HG03571 (cell line): ENCODE measurements at regions not wholly inside any gene's neighbourhood (a gene's known extent, or its start where the extent isn't known, plus 50 kb on each side); places are given as distances from the start of the nearest gene placed in this dataset.

Experiments
- ATAC-seq: cut with Tn5 transposase; IDR thresholded peaks from one replicate; pipeline ENCODE4 v1.9.1; 2021; ENCODE audit not compliant: unreplicated experiment

DNA sequence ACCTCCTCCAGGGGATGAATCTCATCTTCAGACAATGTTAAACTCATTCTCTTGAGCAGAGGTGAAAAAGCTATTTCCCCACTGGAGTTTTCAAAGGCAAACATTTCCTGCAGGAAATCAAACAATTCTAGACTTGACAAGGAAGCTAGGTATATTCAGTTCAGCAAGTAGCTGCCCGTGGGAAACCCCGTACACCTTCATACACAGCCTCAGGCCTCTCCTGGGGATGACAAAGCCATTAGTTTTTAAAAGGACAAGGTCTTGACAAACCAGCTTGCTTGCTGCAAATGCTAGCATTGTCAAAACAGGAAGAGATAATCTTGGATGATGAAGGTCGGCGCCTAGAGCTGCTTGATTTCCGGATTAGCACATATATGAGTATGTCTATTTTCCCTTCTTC lies 1630.8 kb upstream of the TENM4 start:
- ATAC-seq: no peak

DNA sequence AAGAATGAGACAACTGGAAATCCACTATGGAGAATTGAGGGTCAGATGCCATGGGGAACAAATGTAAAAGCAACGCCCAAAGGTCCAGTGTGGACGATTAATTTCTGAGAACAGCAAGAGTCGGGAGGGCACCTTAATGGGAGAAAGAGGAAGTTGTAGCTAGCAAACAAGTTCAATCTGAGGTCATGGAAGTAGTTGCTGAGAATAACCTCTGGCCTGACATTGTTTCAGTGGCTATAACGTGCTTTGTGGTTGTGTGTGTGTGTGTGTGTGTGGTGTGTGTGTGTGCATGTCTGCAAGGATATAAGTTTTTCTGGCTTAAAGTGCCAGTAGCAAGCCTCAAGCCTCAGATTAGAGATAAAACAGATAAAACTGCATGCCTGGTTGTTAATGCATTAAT lies 1630.1 kb upstream of the TENM4 start:
- ATAC-seq: no peak

DNA sequence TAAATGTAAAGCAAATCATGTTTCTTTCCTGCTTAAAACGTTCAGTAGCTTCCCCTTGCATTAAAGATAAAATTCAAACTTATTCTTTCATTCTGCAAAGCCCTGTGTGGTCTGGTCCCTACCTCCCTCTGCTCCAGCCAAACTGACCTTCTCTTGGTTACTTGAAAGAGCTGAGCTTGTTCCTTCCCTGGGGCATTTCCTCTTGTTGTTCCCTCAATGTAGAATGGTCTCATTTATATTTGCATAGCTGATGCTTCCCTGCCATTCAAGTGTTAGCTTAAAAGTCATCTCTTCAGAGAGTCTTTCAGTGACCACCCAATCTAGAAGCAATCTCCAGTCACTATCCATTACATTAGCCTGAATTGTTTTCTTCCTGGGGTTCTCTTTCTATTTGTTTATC lies 1618.5 kb upstream of the TENM4 start:
- no peak for ATAC-seq

DNA sequence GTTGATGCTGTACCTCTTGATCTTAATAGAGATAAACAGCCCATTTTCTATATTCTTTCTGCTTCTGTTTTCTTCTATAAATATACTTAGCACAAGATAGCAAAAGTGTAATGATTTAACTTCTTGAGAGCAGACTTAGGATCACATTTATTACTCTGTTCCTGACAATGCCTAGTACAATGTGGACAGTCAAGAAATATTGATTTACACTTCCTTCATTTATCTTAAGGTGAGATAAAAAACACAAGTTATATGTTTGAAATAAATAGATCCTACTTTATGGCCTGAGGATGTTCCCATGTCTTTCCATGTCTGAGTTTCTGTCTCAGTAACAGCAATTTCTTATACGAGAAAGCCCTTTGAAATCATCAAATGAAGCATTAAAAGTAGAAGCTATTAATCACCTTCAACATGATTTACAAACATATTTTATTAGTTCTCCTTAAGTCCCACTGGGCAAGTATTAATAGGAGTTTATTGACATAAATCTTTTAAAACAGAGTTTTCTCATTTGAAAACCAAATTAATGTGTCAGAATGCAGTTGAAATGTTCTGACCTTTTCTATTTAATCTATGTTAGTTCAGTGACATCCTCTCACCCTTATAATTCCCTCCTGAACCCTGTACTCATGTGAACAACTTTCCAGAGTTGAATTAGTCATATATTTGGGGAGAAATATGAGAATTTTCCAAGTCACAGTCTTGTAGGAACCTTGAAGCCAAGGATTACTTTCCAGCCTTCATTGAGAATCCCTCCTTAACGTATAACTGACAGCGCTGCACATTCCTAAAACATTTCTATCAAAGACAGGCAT lies 1611.7 kb upstream of the TENM4 start:
- no peak for ATAC-seq

DNA sequence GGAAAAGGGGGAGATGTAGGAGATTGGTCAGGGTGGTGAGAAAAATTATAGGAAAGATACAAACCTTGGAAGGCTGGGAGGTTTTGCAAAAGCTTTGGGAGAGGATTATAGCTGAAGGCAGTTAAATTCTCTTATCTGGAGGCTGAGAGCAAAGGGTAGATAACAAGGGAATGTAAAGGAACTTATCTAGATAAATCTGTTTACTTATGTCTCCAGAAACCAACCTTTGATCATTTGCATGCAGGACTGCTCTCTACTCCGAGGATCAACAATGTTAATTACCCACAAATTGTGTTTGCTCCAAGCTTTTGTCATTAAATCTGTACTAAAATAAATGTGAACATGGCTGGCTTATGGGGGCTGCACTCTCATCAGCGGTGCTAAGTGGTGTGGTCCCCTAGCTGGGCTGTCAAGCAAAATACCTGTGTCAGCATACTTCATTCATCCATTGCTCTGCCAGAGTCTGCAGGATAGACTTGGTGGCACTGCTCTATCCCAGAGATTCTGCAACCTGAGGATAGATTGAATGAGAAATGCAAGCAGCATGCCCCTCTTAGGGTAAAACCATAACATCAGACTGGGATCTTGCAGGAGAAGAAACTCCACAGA lies 1599.2 kb upstream of the TENM4 start:
- no peak for ATAC-seq

DNA sequence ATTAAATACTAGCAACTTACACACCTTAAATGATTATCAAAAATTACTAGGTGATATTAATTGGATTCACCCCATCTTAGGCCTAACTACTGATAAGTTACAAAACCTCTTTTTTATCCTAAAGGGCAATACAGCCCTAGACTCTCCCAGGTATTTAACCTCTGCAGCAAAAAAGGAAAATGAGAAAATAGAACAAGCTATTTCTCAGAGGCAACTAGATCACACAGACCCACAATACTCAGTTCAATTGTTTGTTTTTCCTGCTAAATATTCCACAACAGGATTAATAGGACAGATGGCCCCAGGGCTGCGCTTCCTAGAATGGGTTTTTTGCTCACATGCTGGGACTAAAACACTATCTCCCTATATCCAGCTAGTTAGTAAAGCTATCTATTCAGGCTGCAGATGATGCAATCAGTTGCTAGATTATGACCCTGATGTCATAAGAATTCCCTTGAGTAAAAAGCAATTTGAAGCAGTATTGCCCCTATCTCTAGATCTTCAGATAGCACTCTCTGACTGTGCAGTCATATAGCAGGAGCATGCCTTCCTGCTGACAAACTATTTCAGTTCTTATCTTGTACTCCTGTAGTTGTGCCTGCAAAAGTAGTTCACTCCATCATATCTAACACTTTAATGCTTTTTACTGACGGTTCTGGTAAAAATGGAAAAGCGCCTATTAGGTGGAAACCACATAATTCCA lies 1595.5 kb upstream of the TENM4 start:
- ATAC-seq: no peak

DNA sequence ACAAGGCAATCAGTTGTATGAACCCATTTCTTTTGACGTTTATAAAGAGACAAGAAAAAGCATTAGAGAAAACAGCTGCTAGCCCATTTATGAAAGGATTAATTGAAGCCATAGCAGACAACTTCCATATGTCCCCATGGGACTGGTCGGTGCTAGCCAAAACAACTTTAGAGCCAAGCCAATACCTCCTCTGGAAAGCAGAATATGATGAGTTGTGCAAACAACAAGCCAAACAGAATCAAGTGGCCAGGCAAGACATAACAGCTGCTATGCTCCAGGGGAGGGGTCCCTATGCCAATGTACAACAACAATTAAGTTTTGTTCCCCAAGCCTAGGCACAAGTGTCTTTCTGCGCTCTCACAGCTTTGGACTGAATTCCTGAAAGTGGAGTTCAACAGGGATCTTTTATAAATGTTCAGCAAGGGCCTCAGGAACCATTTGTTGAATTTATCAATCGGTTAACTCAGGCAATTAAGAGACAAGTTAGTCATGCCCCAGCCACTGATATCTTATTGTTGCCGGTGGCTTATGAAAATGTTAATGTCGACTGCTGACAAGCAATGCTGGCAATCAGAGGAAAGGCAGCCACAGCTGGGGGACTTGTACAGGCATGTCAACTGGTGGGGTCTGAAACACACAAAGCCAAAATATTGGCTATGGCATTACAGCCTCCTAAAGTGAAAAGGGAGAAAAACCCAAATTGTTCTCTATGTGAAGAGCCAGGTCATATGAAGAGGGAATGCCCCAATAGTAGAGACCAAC lies 1593.1 kb upstream of the TENM4 start:
- no peak for ATAC-seq

DNA sequence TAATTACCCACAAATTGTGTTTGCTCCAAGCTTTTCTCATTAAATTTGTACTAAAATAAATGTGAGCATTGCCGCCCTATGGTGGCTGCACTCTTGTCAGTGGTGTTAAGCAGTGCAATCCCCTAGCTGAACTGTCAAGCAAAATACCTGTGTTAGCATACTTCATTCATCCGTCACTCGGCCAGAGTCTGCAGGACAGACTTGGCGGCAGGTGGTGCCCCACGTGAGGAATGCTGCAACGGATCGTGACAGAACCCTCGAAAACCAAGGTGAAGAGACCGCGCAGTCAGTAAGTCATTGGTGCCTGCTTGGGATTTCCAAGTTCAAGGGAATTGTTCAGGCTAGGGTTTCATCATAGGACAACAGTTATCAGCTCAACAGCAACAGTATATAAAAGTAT lies 1592.1 kb upstream of the TENM4 start:
- no peak for ATAC-seq

DNA sequence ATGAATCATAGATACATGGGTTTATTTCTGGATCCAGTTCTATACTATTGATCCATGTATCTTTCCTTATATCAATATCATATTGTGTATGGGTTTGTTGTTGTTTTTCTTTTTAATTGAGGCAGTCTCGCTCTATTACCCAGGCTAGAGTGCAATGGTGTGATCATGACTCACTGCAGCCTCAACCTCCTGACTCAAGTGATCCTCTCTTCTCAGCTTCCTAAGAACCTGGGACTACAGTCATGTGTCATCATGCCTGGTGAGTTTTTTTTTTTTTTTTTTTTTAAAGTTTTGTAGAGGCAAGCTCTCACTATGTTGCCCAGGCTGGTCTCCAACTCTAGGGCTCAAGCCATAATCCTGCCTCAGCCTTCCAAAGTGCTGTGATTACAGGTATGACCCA lies 1589.4 kb upstream of the TENM4 start:
- ATAC-seq: no peak

DNA sequence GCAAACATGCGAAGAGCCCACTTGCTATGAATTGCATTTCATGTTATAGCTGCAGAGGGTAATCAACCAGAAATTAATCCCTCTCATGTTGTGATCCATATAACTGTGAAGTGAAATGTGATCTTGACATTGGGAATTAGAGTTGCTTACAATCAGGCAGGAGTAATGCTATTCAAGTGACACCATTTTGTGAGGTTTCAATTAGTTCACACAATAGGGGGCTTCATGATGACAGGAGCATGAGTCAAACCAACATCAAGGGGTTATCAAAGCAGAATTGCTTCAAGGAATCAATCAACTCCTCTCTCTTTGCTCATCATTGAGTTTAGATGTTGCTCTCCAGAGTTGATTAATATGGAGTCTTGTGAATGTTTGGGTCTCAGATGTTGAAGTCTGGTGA lies 1585.2 kb upstream of the TENM4 start:
- ATAC-seq: no peak

DNA sequence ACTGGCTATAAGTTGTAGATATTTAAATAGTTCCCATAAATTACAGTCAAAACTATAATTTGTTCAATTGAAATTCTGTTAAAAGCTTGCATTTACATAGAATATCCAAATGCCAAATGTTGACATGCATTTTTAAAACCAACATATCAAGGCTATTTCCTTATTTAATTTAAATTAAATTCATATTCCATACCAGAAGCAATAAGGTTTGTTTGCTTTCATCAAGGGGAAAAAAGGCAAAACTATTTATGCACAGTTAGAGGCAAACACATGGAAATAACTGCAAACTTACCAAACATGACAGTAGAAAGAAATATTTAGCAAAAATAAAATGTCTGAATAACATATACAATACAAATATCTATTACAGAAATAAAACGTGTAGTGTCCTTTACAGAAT lies 1581.2 kb upstream of the TENM4 start:
- ATAC-seq: no peak

DNA sequence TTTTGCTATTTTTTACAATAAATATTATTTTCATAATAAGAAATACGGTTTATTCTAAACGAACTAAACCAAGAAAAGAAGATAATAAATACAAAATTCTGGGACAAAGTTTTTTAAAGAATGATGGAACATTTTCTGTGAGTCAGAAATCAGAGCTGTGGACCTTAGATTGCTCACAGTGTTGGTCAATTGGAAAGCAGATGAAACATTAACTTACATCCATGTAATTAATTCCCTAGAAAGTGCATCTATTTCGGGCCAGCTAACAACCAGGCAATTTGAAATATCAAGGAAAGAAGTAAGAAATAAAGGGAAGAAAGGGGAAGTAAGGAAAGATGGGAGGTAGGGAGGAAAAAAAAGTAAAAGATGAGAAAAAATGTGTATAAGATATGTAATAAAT lies 1569.8 kb upstream of the TENM4 start:
- no peak for ATAC-seq

DNA sequence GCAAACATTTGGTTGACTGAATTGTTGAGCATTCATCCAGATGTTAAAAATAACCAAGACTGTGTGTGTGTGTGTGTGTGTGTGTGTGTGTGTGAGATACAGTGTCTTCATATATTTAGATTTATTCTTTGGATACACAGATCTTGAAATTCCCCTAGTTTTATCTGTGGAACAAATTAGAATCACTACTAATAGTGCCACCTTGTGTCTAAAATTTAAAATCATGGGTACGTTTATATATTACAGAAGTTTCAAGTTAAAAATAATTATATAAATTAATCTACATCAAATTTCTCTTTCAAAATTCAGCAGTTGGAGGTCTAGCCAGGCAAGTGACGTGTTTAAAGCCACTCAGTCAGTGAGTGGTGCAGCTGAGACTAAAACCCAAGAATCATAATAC lies 1566.2 kb upstream of the TENM4 start:
- no peak for ATAC-seq

DNA sequence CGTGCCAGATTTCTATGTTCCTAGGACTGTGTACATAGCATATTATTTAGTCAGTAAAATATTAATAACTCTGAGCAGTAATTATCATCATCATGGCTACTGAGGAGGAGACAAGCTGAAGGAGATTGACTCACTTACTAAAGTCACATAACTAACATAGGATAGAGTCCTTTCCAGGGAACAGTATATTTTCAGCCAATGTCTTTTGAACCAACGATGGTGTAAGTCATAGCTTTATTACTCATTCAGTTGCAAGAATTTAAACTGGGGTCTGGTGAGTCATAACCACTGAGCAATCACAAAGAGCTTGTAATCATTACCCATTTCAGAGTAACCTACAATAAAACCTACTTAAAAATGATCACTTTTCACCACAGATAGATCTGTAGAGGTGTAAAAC lies 1564.8 kb upstream of the TENM4 start:
- ATAC-seq: no peak

DNA sequence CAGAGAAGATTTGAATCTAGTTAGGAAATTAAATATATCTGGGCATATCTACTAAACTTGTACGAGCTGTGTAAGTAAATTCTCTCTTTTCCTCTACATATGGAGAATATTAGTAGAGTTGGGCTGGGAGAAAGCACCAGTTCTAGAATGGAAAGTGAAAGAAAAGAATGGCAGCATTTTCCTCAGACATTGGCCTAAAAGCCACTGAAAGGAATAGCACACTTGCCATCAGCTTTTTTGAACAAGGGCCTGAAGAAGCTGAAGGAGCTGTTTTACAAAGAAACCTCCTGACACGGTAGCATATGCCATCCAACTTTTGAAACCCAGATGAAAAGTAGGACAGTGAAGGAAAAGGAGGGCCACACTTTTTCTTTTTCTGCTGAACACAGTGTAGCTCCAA lies 1563.7 kb upstream of the TENM4 start:
- no peak for ATAC-seq

DNA sequence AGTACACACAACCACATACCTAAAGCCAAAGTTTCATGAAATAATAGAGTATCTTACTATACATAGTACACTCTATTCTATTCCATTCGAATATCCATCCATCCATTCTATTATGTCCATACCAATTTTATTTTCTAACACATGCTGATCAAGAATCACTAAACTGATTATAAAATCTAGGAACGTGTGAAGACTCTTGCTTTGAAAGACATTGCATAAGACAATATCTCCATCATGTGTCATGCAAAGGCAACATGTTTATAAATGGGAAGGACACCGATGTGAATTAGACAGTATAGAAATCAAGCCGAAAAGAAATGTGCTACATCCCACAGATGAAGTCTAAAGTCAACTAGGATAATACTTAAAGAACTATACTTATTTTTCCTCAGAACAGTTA lies 1561.5 kb upstream of the TENM4 start:
- no peak for ATAC-seq

DNA sequence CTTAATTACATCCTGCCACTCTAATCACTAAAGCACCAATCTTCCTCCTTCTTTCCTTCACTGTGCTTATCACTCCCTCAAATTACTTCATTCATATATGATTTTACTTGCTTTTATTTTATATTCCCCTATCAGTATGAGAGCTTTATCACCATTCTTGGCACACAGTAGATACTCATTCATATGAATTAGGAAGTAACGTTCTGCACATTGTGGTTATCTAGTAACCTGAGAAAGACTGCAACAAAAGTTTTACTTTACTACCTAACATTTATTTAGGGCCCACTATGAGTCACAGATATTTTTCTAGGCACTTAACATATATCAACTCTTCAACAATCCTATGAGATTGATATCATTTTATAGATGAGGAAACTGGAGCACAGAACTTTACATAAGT lies 1559.9 kb upstream of the TENM4 start:
- ATAC-seq: no peak

DNA sequence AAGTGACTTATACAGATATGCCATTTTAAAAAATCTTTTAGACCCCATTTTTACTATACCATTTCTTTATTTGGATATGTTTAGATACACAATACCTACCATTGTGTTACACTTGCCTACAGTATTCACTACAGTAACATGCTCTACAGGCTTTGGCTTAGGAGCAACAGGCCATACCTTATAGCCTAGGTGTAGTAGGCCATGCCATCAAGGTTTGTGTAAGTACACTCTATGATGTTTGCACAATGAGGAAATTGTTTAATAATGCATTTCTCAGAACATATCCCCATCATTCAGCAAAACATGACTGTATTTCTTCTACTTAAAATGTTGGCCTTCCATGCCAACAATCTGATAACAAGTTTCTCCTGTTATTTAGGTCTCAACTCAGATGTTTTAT lies 1559.5 kb upstream of the TENM4 start:
- ATAC-seq: no peak

DNA sequence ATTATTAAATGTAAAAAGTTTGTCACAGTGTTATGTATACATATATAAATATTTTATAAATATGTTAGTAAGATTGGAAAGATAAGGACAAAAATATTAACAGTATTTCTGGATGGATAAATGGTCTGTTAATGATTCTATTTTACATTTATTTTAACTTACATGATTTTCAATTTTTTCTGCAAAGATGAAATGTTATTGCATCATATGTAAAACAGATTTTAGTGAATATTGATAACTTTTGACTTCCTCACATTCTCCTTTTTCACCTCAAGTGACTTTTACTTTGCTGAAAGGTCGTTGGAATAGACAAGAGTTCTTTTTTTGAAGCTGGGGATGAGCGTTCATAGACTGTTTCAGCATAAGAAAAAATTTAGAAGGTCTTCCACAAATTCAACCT lies 1554.7 kb upstream of the TENM4 start:
- ATAC-seq: no peak

DNA sequence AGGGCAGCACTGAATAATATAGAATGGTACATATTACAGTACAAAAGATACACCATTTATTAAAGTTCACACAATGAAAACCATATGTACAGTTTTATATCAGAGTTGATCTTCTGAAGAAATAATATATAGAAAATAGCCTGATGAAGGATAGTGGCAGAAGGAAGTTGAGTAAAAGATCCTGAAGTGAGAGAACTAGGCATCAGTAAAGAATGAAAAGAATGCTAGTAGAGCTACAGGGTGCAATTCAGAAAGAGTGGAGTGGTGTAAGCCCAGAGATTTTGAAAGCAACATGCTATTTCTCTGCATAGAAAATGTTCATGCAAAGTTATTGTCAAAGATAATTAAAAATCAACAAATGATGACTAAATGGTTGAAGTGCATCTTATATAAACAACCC lies 1552.7 kb upstream of the TENM4 start:
- ATAC-seq: no peak

DNA sequence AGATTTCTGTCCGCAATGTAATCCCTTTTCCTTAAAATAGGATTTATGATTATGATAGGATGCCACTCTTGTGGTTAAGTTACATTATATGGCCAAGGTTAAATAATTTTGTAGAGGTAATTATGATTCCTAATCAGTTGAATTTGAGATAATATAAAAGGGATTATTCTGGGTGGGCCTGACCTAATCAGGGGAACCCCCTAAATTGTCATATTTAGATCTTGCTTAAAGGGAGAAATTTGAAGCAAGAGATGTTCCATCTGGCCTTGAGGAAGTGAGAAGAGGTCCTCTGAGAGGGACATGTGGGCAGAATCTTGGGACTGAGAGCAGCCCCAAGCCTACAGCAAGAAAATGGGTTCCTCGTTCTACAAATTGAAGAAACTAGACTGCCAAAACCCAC lies 1550.1 kb upstream of the TENM4 start:
- no peak for ATAC-seq

DNA sequence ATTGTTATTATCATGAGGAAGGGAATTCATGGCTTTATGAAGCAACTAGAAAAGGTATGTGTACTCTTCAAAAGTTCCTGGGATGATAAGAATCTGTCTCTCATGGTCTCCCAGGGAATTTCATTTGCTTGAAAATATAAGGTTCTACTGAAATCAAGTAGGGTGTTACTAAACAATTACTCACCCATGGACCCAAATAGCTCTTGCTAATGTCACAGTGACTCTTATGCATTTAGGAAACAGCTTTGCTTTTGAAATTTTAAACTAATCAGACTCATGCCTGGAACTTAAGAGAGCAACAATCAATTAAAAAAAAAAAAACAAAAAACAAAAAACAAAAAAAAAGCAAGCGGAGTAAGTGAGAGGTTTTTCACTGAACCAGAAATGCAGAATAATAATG lies 1546.3 kb upstream of the TENM4 start:
- no peak for ATAC-seq
